K562 (cell line): ENCODE measurements at regions not wholly inside any gene's neighbourhood (a gene's known extent, or its start where the extent isn't known, plus 50 kb on each side); places are given as distances from the start of the nearest gene placed in this dataset.

Experiments used
- BMI1 ChIP-seq: fragments of 150-350 bp; IDR thresholded peaks from 2 replicates; pipeline ENCODE4 v1.6.1; 2014; ENCODE audit warnings: low read length
- BRCA1 ChIP-seq, 2 experiments: fragments of 450-650 bp in 1 of 2; sonication (generic) in 1 of 2; formaldehyde crosslinking in 1 of 2; IDR thresholded peaks; 2 replicates each; pipeline versions ENCODE4 v1.5.0 to v1.6.1; 2017 to 2020; ENCODE audit warnings: mild to moderate bottlenecking in 1 of 2, missing genetic modification reagents in 1 of 2
- GABPB2 ChIP-seq: fragments of 250-450 bp; sonication (Bioruptor Pico); conservative IDR thresholded peaks from 2 replicates; pipeline ENCODE4 v1.5.1; 2021; ENCODE audit warnings: mild to moderate bottlenecking
- HDAC1 ChIP-seq, 2 experiments: fragments of 450-650 bp; IDR thresholded peaks; 2 replicates each; pipeline ENCODE4 v1.6.1; 2016 to 2017; ENCODE audit warnings: inconsistent platforms in 1 of 2, mild to moderate bottlenecking in 1 of 2, moderate library complexity in 1 of 2
- IRF2 ChIP-seq: sonication (generic); formaldehyde crosslinking; IDR thresholded peaks from 2 replicates; pipeline ENCODE4 v1.8.1; 2022; ENCODE audit warnings: mild to moderate bottlenecking, missing genetic modification reagents
- JUN ChIP-seq, 2 experiments: sonication (generic) in 1 of 2; formaldehyde crosslinking in 1 of 2; IDR thresholded peaks; 2 replicates each; pipeline versions ENCODE4 v1.6.1 to v1.8.0; 2012 to 2022; ENCODE audit warnings: borderline replicate concordance in 2 of 2, mild to moderate bottlenecking in 2 of 2, improper control_type of control experiment in 1 of 2, low read depth in 1 of 2, low read length in 1 of 2, missing genetic modification reagents in 1 of 2
- MAFF ChIP-seq: IDR thresholded peaks from 2 replicates; pipeline ENCODE4 v1.6.1; 2012; ENCODE audit warnings: low read length, improper control_type of control experiment
- MYNN ChIP-seq, 2 experiments: sonication (generic); formaldehyde crosslinking in 1 of 2; IDR thresholded peaks; 2 replicates each; pipeline versions ENCODE4 v1.5.0 to v1.6.1; 2016 to 2020; ENCODE audit warnings: antibody characterized with exemption in 1 of 2, missing genetic modification reagents in 1 of 2
- SPI1 ChIP-seq: IDR thresholded peaks from 2 replicates; pipeline ENCODE4 v1.6.1; 2011; ENCODE audit warnings: low read depth, low read length, control low read depth, borderline replicate concordance
- TAF1 ChIP-seq: IDR thresholded peaks from 2 replicates; pipeline ENCODE4 v1.6.1; 2011; ENCODE audit warnings: mild to moderate bottlenecking, low read length, moderate library complexity; ENCODE audit not compliant: insufficient read depth, control insufficient read depth, severe bottlenecking; ENCODE audit errors: extremely low read depth
- TF ChIP-seq, protein P1 (sequence below): fragments of 250-450 bp; sonication (Bioruptor Pico); IDR thresholded peaks from 2 replicates; pipeline ENCODE4 v1.8.0; 2021; ENCODE audit warnings: moderate library complexity, mild to moderate bottlenecking, inconsistent platforms
- TF ChIP-seq, protein P2 (sequence below), 2 experiments: fragments of 450-650 bp in 1 of 2; sonication (generic) in 1 of 2; formaldehyde crosslinking in 1 of 2; IDR thresholded peaks in 1 of 2; conservative IDR thresholded peaks in 1 of 2; 2 replicates each; pipeline versions ENCODE4 v1.6.1 to v1.8.1; 2016 to 2023; ENCODE audit warnings: mild to moderate bottlenecking in 2 of 2, moderate library complexity in 2 of 2, inconsistent platforms in 1 of 2, missing genetic modification reagents in 1 of 2
- TF ChIP-seq, protein P3 (sequence below): fragments of 250-450 bp; sonication (Bioruptor Pico); IDR thresholded peaks from 2 replicates; pipeline ENCODE4 v1.8.0; 2021; ENCODE audit warnings: borderline replicate concordance, mild to moderate bottlenecking, moderate library complexity; ENCODE audit not compliant: poor library complexity, severe bottlenecking
- TF ChIP-seq, protein P4 (sequence below): fragments of 250-450 bp; sonication (Bioruptor Pico); IDR thresholded peaks from 2 replicates; pipeline ENCODE4 v1.5.0; 2022; ENCODE audit warnings: mild to moderate bottlenecking

DNA sequence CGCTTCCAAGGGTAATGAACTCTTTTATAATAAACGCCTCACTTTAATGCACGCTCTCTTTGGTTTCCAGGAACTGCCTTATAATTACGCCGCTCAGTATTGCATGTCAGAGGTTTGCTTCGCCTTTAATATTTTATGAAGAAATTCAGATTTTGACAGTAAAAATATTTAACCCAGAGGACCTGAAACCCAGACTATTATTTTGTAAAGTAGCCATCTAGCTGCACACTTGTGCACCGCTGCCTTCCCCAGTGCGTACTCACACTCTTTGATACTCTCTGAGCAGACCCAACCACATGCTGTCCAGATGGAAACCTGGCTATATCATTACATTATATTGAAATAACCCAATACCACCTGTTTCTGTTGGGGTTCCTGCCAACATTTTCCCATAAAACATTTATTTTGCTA is 270.1 kb downstream of the C1D start:
- TF ChIP-seq, protein P1, sequence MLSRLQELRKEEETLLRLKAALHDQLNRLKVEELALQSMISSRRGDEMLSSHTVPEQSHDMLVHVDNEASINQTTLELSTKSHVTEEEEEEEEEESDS (CRISPR knock-in tag) = no peak
- TF ChIP-seq GABPB2 (no peak), JUN (IDR thresholded peaks at IDR 0.05; ENCODE audit: borderline replicate concordance, low read depth, low read length) (no peak), JUN (CRISPR knock-in tag; IDR thresholded peaks at IDR 0.05; ENCODE audit: borderline replicate concordance) (no peak), SPI1 (no peak), MYNN (IDR thresholded peaks at IDR 0.05) (no peak), MYNN (CRISPR knock-in tag; IDR thresholded peaks at IDR 0.05) (no peak), MAFF (no peak), TAF1 (no peak), HDAC1 (IDR thresholded peaks at IDR 0.05) (no peak), IRF2 (CRISPR knock-in tag) (no peak), BMI1 (no peak), BRCA1 (IDR thresholded peaks at IDR 0.05) (no peak), BRCA1 (CRISPR knock-in tag; IDR thresholded peaks at IDR 0.05) (no peak)
- TF ChIP-seq, protein P2, sequence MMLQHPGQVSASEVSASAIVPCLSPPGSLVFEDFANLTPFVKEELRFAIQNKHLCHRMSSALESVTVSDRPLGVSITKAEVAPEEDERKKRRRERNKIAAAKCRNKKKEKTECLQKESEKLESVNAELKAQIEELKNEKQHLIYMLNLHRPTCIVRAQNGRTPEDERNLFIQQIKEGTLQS (IDR thresholded peaks at IDR 0.05) = no peak
- TF ChIP-seq, protein P2 (CRISPR knock-in tag; conservative IDR thresholded peaks at IDR 0.05) = no peak
- TF ChIP-seq, protein P3, sequence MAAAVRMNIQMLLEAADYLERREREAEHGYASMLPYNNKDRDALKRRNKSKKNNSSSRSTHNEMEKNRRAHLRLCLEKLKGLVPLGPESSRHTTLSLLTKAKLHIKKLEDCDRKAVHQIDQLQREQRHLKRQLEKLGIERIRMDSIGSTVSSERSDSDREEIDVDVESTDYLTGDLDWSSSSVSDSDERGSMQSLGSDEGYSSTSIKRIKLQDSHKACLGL (CRISPR knock-in tag) = no peak
- TF ChIP-seq, protein P4, sequence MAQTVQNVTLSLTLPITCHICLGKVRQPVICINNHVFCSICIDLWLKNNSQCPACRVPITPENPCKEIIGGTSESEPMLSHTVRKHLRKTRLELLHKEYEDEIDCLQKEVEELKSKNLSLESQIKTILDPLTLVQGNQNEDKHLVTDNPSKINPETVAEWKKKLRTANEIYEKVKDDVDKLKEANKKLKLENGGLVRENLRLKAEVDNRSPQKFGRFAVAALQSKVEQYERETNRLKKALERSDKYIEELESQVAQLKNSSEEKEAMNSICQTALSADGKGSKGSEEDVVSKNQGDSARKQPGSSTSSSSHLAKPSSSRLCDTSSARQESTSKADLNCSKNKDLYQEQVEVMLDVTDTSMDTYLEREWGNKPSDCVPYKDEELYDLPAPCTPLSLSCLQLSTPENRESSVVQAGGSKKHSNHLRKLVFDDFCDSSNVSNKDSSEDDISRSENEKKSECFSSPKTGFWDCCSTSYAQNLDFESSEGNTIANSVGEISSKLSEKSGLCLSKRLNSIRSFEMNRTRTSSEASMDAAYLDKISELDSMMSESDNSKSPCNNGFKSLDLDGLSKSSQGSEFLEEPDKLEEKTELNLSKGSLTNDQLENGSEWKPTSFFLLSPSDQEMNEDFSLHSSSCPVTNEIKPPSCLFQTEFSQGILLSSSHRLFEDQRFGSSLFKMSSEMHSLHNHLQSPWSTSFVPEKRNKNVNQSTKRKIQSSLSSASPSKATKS (CRISPR knock-in tag) = no peak
